OCI-LY7 (cell line): ENCODE measurements at regions not wholly inside any gene's neighbourhood (a gene's known extent, or its start where the extent isn't known, plus 50 kb on each side); places are given as distances from the start of the nearest gene placed in this dataset.

Experiments
- BruUV-seq: library from RNA; stranded (reverse); fragments of 400-500 nt; replicated peaks from 2 replicates; lab custom pipeline; 2021; lab: Mats Ljungman, UMichigan
- CTCF ChIA-PET: fragments of 300-600 bp; sonication (Branson Sonifier 250); formaldehyde crosslinking; loops from one replicate; lab custom pipeline; 2022; ENCODE audit warnings: antibody characterized with exemption; ENCODE audit not compliant: unreplicated experiment; lab: Charles Lee
- POLR2A ChIA-PET: fragments of 300-600 bp; sonication (Branson Sonifier 250); formaldehyde crosslinking; loops from one replicate; lab custom pipeline; 2022; ENCODE audit warnings: antibody characterized with exemption; lab: Charles Lee
- DNase-seq: peaks from one replicate; pipeline ENCODE4 v3.0.0-alpha.2; 2015; ENCODE audit warnings: low spot score
- H2AFZ ChIP-seq: fragments of 200-600 bp; sonication (generic), shearing (Covaris generic); 2 replicates; pipeline ENCODE4 v1.6.1; 2014; ENCODE audit warnings: mild to moderate bottlenecking, antibody characterized with exemption, low read length, moderate library complexity
- H3K27ac ChIP-seq: fragments of 200-600 bp; sonication (generic); 2 replicates; pipeline ENCODE4 v1.5.1; 2014; ENCODE audit warnings: mixed run types, low read depth, mild to moderate bottlenecking, moderate library complexity, low read length, inconsistent platforms; ENCODE audit not compliant: poor library complexity, severe bottlenecking
- H3K36me3 ChIP-seq: fragments of 200-600 bp; sonication (generic); 2 replicates; pipeline ENCODE4 v1.6.1; 2014; ENCODE audit warnings: mild to moderate bottlenecking, antibody characterized with exemption, low read length, moderate library complexity, mixed read lengths; ENCODE audit not compliant: insufficient read depth
- H3K4me1 ChIP-seq: fragments of 200-600 bp; sonication (generic); 2 replicates; pipeline ENCODE4 v1.5.1; 2014; ENCODE audit warnings: mild to moderate bottlenecking, low read length; ENCODE audit not compliant: insufficient read depth, poor library complexity, severe bottlenecking
- H3K4me2 ChIP-seq: fragments of 200-600 bp; sonication (generic); 2 replicates; pipeline ENCODE4 v1.6.1; 2014; ENCODE audit warnings: mild to moderate bottlenecking, low read length
- H3K4me3 ChIP-seq: fragments of 200-600 bp; sonication (generic); 2 replicates; pipeline ENCODE4 v1.5.1; 2014; ENCODE audit warnings: mild to moderate bottlenecking, low read depth, low read length; ENCODE audit not compliant: poor library complexity, severe bottlenecking
- H3K79me2 ChIP-seq: fragments of 200-600 bp; sonication (generic); 2 replicates; pipeline ENCODE4 v1.6.1; 2016; ENCODE audit warnings: low read depth, mild to moderate bottlenecking, low read length, moderate library complexity, mixed read lengths; ENCODE audit not compliant: insufficient read depth
- H3K9me2 ChIP-seq: fragments of 200-600 bp; sonication (generic); 2 replicates; pipeline ENCODE4 v1.6.1; 2016; ENCODE audit warnings: mild to moderate bottlenecking, low read length, mixed read lengths; ENCODE audit not compliant: insufficient read depth
- H3K9me3 ChIP-seq: fragments of 200-600 bp; sonication (generic); 2 replicates; pipeline ENCODE4 v1.6.1; 2014; ENCODE audit warnings: mild to moderate bottlenecking, mixed run types, low read length, mixed read lengths
- H4K20me1 ChIP-seq: fragments of 200-600 bp; sonication (generic); 2 replicates; pipeline ENCODE4 v1.6.1; 2014; ENCODE audit warnings: mild to moderate bottlenecking, antibody characterized with exemption, low read length, moderate library complexity, mixed read lengths; ENCODE audit not compliant: insufficient read depth
- CTCF ChIP-seq: fragments of 200-600 bp; sonication (generic); conservative IDR thresholded peaks from 2 replicates; pipeline ENCODE4 v1.5.1; 2014; ENCODE audit warnings: mild to moderate bottlenecking, antibody characterized with exemption, low read length, moderate library complexity, mixed read lengths
- EZH2phosphoT487 ChIP-seq: fragments of 200-600 bp; sonication (generic); IDR thresholded peaks from 2 replicates; pipeline ENCODE4 v1.6.1; 2018; ENCODE audit warnings: low read depth, borderline replicate concordance, mild to moderate bottlenecking, mixed run types, antibody characterized with exemption, low read length, moderate library complexity, mixed read lengths
- intact Hi-C: fragments of 100-400 bp; cut with micrococcal nuclease; formaldehyde crosslinking; loops from one replicate; pipeline ENCODE4 v1.10.0; 2022; ENCODE audit not compliant: unreplicated experiment

DNA sequence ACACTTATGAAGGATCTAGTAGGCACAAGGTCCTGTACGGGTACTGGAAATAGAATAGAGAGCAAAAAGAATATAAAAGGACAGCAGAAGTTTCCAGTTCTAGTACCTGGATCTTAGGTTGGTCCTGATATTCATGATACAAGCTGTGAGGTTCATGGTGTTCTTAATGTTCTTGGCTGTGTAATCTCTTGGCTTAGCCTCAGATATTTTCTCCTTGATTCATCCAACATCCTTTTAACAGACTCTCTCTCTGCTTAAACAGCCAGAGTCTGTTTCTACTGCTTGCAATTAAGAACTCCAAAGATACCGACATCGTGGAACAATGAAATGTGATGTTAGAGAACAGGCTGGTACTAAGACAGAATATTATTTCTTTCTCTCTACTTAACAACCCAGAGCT, 49.9 kb downstream of the CNTN3 start:
- BruUV-seq = no TSS peak
- CTCF ChIA-PET = no interaction called here
- Histone ChIP-seq H3K4me1 (no peaks in the 10 kb centered on the region), H3K4me2 (no peak overlapping the region), H4K20me1 (no peaks in the 10 kb centered on the region), H3K27ac (no peak overlapping the region), H3K9me3 (no peaks in the 10 kb centered on the region), H3K36me3 (no peaks in the 10 kb centered on the region), H3K9me2 (no peaks in the 10 kb centered on the region), H2AFZ (no peak overlapping the region), H3K79me2 (no peaks in the 10 kb centered on the region), H3K4me3 (no peak overlapping the region)
- no peak for DNase-seq
- POLR2A ChIA-PET = no interaction called here
- intact Hi-C loops = no loop called here
- TF ChIP-seq CTCF (no peak), EZH2phosphoT487 (no peak)

DNA sequence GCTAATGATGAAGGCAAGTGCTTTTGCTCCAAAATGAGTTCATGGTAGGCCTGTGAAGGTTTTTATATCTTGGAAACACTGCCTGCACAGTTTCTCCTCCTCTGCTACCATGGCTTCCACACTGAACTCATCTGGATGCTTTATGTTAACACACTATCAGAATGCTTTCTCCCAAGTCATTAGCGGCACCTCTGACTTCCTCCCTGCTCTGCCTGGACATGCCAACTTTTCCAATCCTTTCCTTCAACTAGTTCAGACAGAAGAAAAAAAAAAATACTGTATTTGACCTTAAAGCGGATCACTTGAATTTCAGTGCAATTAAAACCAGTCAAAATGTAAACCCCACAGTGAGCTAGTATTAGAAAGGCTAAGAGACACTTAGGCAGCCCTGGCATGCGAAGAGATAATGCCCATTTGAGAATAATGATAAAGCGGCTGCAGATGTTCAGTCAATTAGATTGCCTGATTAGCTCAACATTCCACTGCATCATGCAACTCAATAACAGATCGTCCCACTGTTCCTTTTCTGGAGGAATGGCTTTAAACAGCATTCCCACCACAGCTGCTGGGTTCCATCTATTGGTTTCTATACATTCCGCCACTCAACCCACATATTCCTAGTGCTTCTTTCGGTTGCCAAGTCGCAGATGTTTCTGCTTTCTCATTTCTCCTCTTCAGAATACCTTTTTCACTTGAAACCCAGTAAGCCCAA, 51.7 kb downstream of the CNTN3 start:
- no peaks in the 10 kb centered on the region for H3K9me2 ChIP-seq
- no peak overlapping the region for H2AFZ ChIP-seq
- TF ChIP-seq CTCF (no peak), EZH2phosphoT487 (no peak)
- no peak overlapping the region for H3K4me2 ChIP-seq
- ChIA-PET CTCF (no interaction called here), POLR2A (no interaction called here)
- no peak overlapping the region for H3K27ac ChIP-seq
- H3K36me3 ChIP-seq = no peaks in the 10 kb centered on the region
- intact Hi-C loops = no loop called here
- DNase-seq = no peak
- H4K20me1 ChIP-seq = no peaks in the 10 kb centered on the region
- BruUV-seq = no TSS peak
- H3K4me1 ChIP-seq = no peaks in the 10 kb centered on the region
- H3K9me3 ChIP-seq = no peaks in the 10 kb centered on the region
- H3K4me3 ChIP-seq = no peak overlapping the region
- H3K79me2 ChIP-seq = no peaks in the 10 kb centered on the region

- no peaks in the 10 kb centered on the region for H3K9me2 ChIP-seq
- no peaks in the 10 kb centered on the region for H4K20me1 ChIP-seq
- H3K4me2 ChIP-seq = no peak overlapping the region
- POLR2A ChIA-PET = no interaction called here
- H3K4me3 ChIP-seq = no peak overlapping the region
- H3K4me1 ChIP-seq = no peaks in the 10 kb centered on the region
- no peaks in the 10 kb centered on the region for H3K9me3 ChIP-seq
- H2AFZ ChIP-seq = no peak overlapping the region
- no peaks in the 10 kb centered on the region for H3K36me3 ChIP-seq
- CTCF ChIA-PET = no interaction called here
- H3K27ac ChIP-seq = no peak overlapping the region
- DNase-seq = no peak
- H3K79me2 ChIP-seq = no peaks in the 10 kb centered on the region
- intact Hi-C loops = no loop called here
- BruUV-seq = no TSS peak
- no peak for TF ChIP-seq EZH2phosphoT487
- TF ChIP-seq CTCF = no peak
These were observed 52.6 kb downstream of the CNTN3 start for GRCh38 chr3:74561881-74562280.
